ENCODE measurements at regions not wholly inside any gene's neighbourhood (a gene's known extent, or its start where the extent isn't known, plus 50 kb on each side); places are given as distances from the start of the nearest gene placed in this dataset.

DNA sequence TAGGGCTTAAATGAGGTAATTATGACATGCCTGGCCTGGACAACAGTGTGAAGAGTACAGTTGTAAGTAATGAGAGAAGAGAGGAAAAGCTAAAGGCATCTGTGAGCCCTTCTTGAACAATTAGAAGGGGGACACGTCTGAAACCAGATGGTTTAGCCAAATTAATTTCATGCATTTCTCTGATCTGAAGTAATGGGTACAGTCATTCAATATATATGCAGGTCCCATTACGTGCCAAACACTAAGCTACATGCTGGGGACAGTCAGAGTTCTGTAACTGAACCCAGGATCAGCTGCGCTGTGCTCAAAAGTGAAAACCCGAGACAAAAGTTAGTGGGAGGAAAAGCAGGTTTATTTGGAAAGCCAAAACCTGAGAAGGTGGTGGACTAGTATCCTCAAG is 207.2 kb upstream of the TMTC1 start:
- Mint-ChIP-seq H3K27me3 (no peaks in the 10 kb centered on the region), H3K27ac (no peak overlapping the region), H3K4me3 (no peak overlapping the region), H3K36me3 (ENCODE audit: low read depth) (no peaks in the 10 kb centered on the region), H3K4me1 (no peaks in the 10 kb centered on the region), H3K9me3 (ENCODE audit: low read depth) (no peaks in the 10 kb centered on the region)
- ChIA-PET CTCF (interaction anchor here (1.2 kb wide), 1 partner anchor 11 kb away, joined by 4 read pairs; no protein-coding TSS in a partner anchor), POLR2A (no interaction called here)
- DNase-seq, result no peak
- intact Hi-C loops (cut with DNase I, micrococcal nuclease), result no loop called here
- ATAC-seq, result no peak

DNA sequence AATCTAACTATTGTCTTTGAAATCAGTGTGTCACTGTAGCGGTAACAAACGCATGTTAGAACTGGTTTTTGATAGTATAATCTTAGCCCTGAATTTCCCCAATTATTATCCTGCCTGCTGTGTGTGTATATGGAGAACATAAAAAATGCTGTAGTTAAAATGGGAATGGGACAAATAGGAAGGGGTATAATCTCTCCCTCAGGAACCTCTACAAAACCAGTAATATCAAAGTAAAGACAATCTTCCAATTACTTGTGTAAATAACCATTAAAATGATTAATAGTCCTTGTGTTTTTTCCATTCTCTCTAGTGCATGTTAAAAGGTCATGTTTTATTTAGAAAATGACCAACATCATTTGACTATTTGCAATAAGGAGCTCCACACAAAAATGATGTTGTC is 200.1 kb upstream of the TMTC1 start:
- no peaks in the 10 kb centered on the region for H3K36me3 Mint-ChIP-seq (ENCODE audit: low read depth)
- peaks cover 5% of the 10 kb centered on the region for H3K9me3 Mint-ChIP-seq (ENCODE audit: low read depth)
- H3K27ac Mint-ChIP-seq, result no peak overlapping the region
- ChIA-PET POLR2A (no interaction called here), CTCF (no interaction called here)
- H3K27me3 Mint-ChIP-seq, result no peaks in the 10 kb centered on the region
- no peak overlapping the region for H3K4me3 Mint-ChIP-seq
- intact Hi-C loops (cut with DNase I, micrococcal nuclease), result no loop called here
- ATAC-seq, result no peak
- no peaks in the 10 kb centered on the region for H3K4me1 Mint-ChIP-seq
- DNase-seq, result no peak

DNA sequence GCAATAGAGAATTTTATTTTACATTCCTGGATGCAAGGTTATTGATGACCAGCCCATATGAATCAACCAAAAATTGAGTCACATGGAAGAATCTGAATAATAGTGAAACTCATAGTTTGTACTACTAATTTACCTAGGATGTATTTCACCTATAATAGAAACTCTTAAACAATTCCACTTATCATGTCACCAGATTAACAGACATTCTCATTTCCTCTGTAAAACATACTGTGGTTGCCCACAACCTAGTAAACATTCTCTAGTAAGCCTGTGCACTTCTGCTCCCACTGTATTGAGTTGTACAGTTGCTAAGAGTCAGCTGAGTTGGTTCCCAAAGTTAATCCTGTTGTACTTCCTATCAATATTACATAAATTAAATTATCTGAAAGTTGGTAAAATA is 196.6 kb upstream of the TMTC1 start:
- no peaks in the 10 kb centered on the region for H3K36me3 Mint-ChIP-seq (ENCODE audit: low read depth)
- ATAC-seq (no peak), DNase-seq (no peak)
- H3K27ac Mint-ChIP-seq, result no peak overlapping the region
- no peak overlapping the region for H3K4me3 Mint-ChIP-seq
- H3K4me1 Mint-ChIP-seq, result no peaks in the 10 kb centered on the region
- ChIA-PET CTCF (no interaction called here), POLR2A (no interaction called here)
- intact Hi-C loops (cut with DNase I, micrococcal nuclease), result no loop called here
- H3K9me3 Mint-ChIP-seq (ENCODE audit: low read depth), result peaks cover 5% of the 10 kb centered on the region
- H3K27me3 Mint-ChIP-seq, result no peaks in the 10 kb centered on the region

DNA sequence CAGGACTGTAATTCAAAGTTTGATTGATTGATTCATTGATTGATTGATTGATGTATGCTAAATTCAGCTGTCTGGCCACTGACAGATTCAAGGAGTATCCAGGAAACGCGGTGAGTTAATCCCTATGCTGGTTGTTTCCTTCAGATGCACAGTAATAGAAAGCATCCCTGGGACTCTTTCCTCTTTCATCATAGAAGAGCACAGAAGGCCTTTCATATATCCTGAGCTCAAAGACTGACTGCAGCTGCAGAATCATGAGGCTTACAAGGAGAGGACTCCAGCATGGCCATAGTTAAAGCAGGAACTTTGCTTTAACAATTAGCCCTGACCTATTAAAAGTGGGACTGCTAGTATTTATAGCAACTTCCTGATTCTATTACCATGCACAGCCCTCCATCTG is 187.7 kb upstream of the TMTC1 start:
- ATAC-seq (no peak), DNase-seq (no peak)
- H3K4me3 Mint-ChIP-seq, result no peak overlapping the region
- ChIA-PET CTCF (no interaction called here), POLR2A (no interaction called here)
- intact Hi-C loops (cut with DNase I, micrococcal nuclease), result no loop called here
- no peak overlapping the region for H3K27ac Mint-ChIP-seq
- H3K36me3 Mint-ChIP-seq (ENCODE audit: low read depth), result no peaks in the 10 kb centered on the region
- no peaks in the 10 kb centered on the region for H3K4me1 Mint-ChIP-seq
- H3K27me3 Mint-ChIP-seq, result no peaks in the 10 kb centered on the region
- H3K9me3 Mint-ChIP-seq (ENCODE audit: low read depth), result no peaks in the 10 kb centered on the region

DNA sequence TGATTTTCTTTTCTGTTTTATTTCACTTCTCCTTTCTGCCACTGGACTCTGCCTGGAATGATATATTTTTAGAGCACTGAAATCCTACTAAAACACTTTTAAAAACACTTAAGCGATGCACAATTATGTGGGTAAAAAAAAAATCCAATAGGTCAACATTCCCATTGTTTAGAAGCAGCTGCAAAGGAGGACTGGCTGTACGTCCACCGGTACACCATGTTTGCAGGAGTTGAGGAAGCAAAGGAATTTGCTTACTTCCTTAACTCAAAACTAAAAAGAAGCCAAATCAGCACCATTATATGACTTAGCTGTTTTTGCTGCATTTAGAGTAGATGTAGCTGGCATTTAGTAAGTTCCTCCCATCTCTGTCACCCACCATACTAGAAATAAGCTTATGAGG is 186.8 kb upstream of the TMTC1 start:
- H3K9me3 Mint-ChIP-seq (ENCODE audit: low read depth), result no peaks in the 10 kb centered on the region
- H3K36me3 Mint-ChIP-seq (ENCODE audit: low read depth), result no peaks in the 10 kb centered on the region
- H3K27ac Mint-ChIP-seq, result no peak overlapping the region
- H3K4me3 Mint-ChIP-seq, result no peak overlapping the region
- ChIA-PET CTCF (no interaction called here), POLR2A (no interaction called here)
- ATAC-seq, result no peak
- no peaks in the 10 kb centered on the region for H3K27me3 Mint-ChIP-seq
- no peak for DNase-seq
- no peaks in the 10 kb centered on the region for H3K4me1 Mint-ChIP-seq
- intact Hi-C loops (cut with DNase I, micrococcal nuclease), result no loop called here

DNA sequence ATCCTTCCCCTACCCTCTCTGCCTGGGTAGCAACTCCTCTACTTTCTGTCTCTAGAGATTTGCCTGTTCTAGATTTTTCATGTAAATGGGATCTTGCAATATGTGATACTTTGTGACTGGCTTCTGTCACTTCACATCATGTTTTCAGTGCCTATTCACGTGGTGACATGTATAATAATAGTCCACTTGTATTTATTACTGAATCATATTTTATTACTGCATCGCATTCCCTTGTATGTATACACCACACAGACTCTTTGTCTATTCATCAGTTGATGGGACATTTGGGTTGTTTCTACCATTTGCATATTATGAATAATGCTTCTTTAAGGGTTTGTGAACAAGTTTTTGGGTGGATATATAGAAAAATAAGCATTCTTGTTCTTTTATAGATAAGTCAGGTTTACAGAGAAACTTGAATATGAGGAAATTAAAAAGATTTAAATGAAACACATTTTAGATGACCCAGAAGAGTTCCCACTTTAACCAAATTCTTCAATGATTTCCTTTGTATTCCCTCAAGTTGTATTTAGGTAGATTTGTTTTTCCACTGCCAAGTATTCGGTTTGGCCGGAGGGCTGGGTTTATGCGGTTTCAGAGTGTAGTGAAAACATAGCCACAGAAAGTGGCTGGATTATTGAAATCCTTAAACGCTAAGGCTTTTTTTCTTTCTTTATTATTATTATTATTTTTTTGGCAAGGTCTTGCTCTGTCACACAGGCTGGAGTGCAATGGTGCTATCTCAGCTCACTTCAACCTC is 178.7 kb upstream of the TMTC1 start:
- CTCF ChIA-PET, result no interaction called here
- Mint-ChIP-seq H3K27ac (no peak overlapping the region), H3K36me3 (ENCODE audit: low read depth) (no peaks in the 10 kb centered on the region), H3K4me3 (no peak overlapping the region), H3K27me3 (no peaks in the 10 kb centered on the region), H3K9me3 (ENCODE audit: low read depth) (peaks cover 2% of the 10 kb centered on the region), H3K4me1 (no peaks in the 10 kb centered on the region)
- intact Hi-C loops (cut with DNase I, micrococcal nuclease), result no loop called here
- DNase-seq (no peak), ATAC-seq (no peak)
- POLR2A ChIA-PET, result no interaction called here

DNA sequence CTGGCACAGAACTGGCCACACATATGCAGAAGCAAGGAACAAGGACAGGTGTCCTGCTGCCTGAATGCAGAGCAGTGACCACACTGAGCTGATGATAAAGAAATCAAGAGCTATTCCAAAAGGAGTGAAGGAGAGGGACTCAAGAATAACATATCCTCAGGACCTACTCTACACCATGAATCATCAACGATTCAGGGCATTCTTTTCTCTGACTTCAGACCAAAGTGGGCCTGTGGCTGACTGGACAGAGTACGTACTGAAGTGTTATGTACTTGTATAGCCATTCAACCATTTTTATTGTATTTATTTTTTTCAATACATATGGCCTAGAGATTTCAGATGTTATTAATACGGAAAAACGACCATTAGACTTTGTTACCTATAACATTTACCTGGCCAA is 177.5 kb upstream of the TMTC1 start:
- Mint-ChIP-seq H3K9me3 (ENCODE audit: low read depth) (peaks cover 7% of the 10 kb centered on the region), H3K36me3 (ENCODE audit: low read depth) (no peaks in the 10 kb centered on the region), H3K27ac (no peak overlapping the region), H3K27me3 (no peaks in the 10 kb centered on the region), H3K4me1 (no peaks in the 10 kb centered on the region), H3K4me3 (no peak overlapping the region)
- intact Hi-C loops (cut with DNase I, micrococcal nuclease), result no loop called here
- DNase-seq (no peak), ATAC-seq (no peak)
- ChIA-PET POLR2A (no interaction called here), CTCF (no interaction called here)

DNA sequence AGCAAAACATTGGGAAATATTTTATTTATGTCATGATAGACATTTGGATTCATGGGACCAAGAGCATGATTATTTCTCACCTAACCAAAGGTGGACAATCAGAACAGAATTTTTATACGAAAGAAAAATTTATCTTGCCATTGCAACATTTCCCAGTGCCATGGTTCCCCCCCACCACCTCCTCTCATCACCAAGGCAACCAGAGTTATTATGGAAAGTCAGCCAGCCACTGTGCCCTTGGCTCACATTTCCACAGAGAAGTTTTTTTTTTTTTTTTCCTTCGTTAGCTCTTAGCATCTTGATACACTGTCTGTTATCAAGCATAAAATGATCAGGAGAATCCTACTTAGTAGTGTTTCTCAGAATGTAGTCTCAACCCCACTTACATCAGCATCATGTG is 176.4 kb upstream of the TMTC1 start:
- Mint-ChIP-seq H3K4me3 (no peak overlapping the region), H3K36me3 (ENCODE audit: low read depth) (no peaks in the 10 kb centered on the region), H3K9me3 (ENCODE audit: low read depth) (peaks cover 7% of the 10 kb centered on the region), H3K4me1 (no peaks in the 10 kb centered on the region), H3K27ac (no peak overlapping the region), H3K27me3 (no peaks in the 10 kb centered on the region)
- DNase-seq, result no peak
- ChIA-PET CTCF (no interaction called here), POLR2A (no interaction called here)
- ATAC-seq, result no peak
- intact Hi-C loops (cut with DNase I, micrococcal nuclease), result no loop called here

DNA sequence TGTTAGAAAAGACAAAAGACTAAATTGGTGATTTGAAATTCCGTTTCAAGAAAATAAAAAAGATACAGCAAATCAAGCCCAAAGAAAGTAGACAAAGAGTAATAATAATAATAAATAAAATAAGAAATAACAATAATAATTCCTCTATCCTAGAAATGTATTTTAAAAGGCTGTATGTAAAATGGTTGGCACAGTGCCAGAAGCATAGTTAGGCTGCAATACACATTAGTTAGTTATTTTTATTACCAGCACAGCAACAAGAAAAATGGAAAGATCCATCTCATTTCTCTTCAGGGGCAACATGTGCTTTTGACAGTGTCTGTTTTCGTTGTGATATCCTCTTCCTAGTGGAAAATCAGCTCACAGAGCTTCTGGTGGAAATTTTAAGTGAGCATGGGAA is 174.1 kb upstream of the TMTC1 start:
- Mint-ChIP-seq H3K4me3 (no peak overlapping the region), H3K9me3 (ENCODE audit: low read depth) (peaks cover 7% of the 10 kb centered on the region), H3K36me3 (ENCODE audit: low read depth) (no peaks in the 10 kb centered on the region), H3K27ac (no peak overlapping the region), H3K27me3 (no peaks in the 10 kb centered on the region), H3K4me1 (no peaks in the 10 kb centered on the region)
- ChIA-PET POLR2A (no interaction called here), CTCF (interaction anchor here (0.6 kb wide), 1 partner anchor 67 kb away, joined by 3 read pairs; no protein-coding TSS in a partner anchor)
- ATAC-seq (no peak), DNase-seq (no peak)
- intact Hi-C loops (cut with DNase I, micrococcal nuclease), result no loop called here

DNA sequence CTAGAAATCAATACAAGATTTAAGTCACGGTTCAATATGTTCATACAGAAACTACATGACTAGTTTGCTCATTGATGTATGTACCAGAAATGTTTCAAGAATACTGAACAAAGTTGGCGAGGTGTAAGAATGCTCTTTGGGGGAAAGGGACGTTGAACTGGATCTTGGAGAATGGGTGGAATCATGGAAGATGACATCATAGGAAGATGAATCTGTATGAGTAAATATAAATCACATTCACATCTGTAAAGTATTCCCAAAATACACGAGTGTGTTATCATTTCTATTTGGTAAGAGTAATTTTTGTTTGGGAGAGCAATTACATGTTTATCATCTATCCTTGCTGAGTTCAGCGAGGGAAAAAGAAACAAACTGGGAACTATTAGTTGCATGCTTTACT is 162.2 kb upstream of the TMTC1 start:
- no peak for DNase-seq
- no peak for ATAC-seq
- H3K27me3 Mint-ChIP-seq, result no peaks in the 10 kb centered on the region
- no peak overlapping the region for H3K27ac Mint-ChIP-seq
- H3K4me1 Mint-ChIP-seq, result no peaks in the 10 kb centered on the region
- intact Hi-C loops (cut with DNase I, micrococcal nuclease), result no loop called here
- ChIA-PET POLR2A (no interaction called here), CTCF (no interaction called here)
- no peaks in the 10 kb centered on the region for H3K9me3 Mint-ChIP-seq (ENCODE audit: low read depth)
- no peak overlapping the region for H3K4me3 Mint-ChIP-seq
- H3K36me3 Mint-ChIP-seq (ENCODE audit: low read depth), result no peaks in the 10 kb centered on the region

DNA sequence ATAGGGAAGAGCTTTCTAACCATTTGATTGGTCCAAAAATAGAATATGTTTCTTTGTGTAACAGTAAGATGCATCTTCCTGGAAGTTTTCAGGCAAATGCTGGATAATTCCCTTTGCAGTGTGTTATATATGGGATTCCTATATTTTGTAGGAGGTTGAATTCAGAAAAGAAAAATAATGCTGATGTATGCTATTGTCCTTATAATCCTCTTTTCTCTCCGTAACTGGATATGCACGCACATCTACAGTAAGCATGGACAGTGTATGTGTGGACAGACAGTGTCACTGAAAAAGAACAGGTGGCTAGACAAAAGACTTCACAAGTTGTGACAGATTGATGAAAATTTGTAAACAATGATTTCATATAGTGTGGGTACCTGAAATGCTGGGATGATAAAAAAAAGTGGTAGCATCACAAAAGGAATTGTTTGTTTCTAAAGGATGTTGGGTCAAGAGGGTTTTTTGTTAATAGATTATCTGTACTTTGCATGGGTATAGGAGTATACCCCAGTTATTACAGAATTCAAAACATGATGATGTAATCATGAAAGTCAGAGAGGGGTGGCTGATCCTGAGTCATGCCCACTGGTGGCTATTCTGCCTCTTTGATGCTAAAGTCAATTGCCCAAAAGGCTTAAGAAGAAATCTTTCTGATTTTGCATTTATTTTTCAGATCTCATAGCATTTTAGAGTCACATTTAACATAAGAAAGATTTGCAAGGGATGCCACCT is 160.7 kb upstream of the TMTC1 start:
- no peaks in the 10 kb centered on the region for H3K4me1 Mint-ChIP-seq
- ChIA-PET CTCF (interaction anchor here (0.8 kb wide), 1 partner anchor 66 kb away, joined by 3 read pairs; no protein-coding TSS in a partner anchor), POLR2A (no interaction called here)
- no peak overlapping the region for H3K27ac Mint-ChIP-seq
- H3K4me3 Mint-ChIP-seq, result no peak overlapping the region
- ATAC-seq (no peak), DNase-seq (no peak)
- peaks cover 1% of the 10 kb centered on the region for H3K27me3 Mint-ChIP-seq
- intact Hi-C loops (cut with DNase I, micrococcal nuclease), result no loop called here
- H3K9me3 Mint-ChIP-seq (ENCODE audit: low read depth), result peaks cover 2% of the 10 kb centered on the region
- H3K36me3 Mint-ChIP-seq (ENCODE audit: low read depth), result no peaks in the 10 kb centered on the region

DNA sequence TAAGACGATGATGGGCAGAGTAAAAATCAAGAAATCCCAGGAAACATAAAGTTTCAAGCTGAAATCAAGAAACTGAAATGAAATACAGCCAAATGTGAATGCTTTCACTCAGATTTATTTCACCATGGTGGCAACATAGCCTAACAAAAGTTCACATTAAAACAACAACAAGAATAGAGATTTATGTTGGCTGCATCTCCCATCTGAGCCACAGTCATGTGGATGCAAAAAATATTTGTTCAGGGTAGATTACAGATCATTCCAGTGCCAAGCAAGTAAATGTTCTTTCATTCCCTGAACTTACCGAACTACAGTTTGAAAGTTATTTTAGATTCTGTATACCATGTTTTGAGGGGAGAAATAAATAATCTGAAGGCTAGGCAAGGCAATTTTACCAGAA is 159.9 kb upstream of the TMTC1 start:
- Mint-ChIP-seq H3K27ac (no peak overlapping the region), H3K4me1 (no peaks in the 10 kb centered on the region), H3K4me3 (no peak overlapping the region), H3K9me3 (ENCODE audit: low read depth) (peaks cover 2% of the 10 kb centered on the region), H3K27me3 (peaks cover 1% of the 10 kb centered on the region), H3K36me3 (ENCODE audit: low read depth) (no peaks in the 10 kb centered on the region)
- intact Hi-C loops (cut with DNase I, micrococcal nuclease), result no loop called here
- ATAC-seq (no peak), DNase-seq (no peak)
- ChIA-PET CTCF (interaction anchor here (0.8 kb wide), 1 partner anchor 66 kb away, joined by 3 read pairs; no protein-coding TSS in a partner anchor), POLR2A (no interaction called here)
